Fibroblast of lung (primary cell): ENCODE measurements at regions not wholly inside any gene's neighbourhood (a gene's known extent, or its start where the extent isn't known, plus 50 kb on each side); places are given as distances from the start of the nearest gene placed in this dataset.
A peak's percentile ranks its signal among the peaks of the same experiment; 100 is the strongest.

Experiments
- DNase-seq, 2 donors: peaks; one replicate each; pipeline versions ENCODE4 v3.0.0 to v3.0.0-alpha.2; 2010; ENCODE audit warnings: low read depth in 2 of 2
- H2AFZ ChIP-seq: 2 replicates; pipeline ENCODE4 v1.5.1; 2012; ENCODE audit warnings: low read length, control low read depth, inconsistent platforms
- H3K27ac ChIP-seq: 2 replicates; pipeline ENCODE4 v1.5.1; 2011; ENCODE audit warnings: low read length, control low read depth; ENCODE audit not compliant: insufficient read depth
- H3K27me3 ChIP-seq: 2 replicates; pipeline ENCODE4 v1.5.1; 2011; ENCODE audit warnings: mild to moderate bottlenecking, low read length; ENCODE audit not compliant: control insufficient read depth, insufficient read depth
- H3K36me3 ChIP-seq: 2 replicates; pipeline ENCODE4 v1.5.1; 2011; ENCODE audit warnings: low read length; ENCODE audit not compliant: control insufficient read depth, insufficient read depth
- H3K4me1 ChIP-seq: 2 replicates; pipeline ENCODE4 v1.5.1; 2011; ENCODE audit warnings: low read length; ENCODE audit not compliant: control insufficient read depth, insufficient read depth; ENCODE audit errors: extremely low read depth
- H3K4me2 ChIP-seq: 2 replicates; pipeline ENCODE4 v1.5.1; 2011; ENCODE audit warnings: low read length, control low read depth; ENCODE audit not compliant: insufficient read depth; ENCODE audit errors: extremely low read depth
- H3K4me3 ChIP-seq, 4 experiments: fragments of 200-600 bp in 1 of 4; sonication (generic) in 1 of 4; replicated peaks in 1 of 4; 2 replicates each; pipeline ENCODE4 v1.5.1; 2011 to 2016; ENCODE audit warnings: low read length in 4 of 4, low read depth in 3 of 4, mild to moderate bottlenecking in 3 of 4, control low read depth in 2 of 4, inconsistent platforms in 1 of 4, mixed read lengths in 1 of 4; ENCODE audit not compliant: insufficient read depth in 1 of 4; ENCODE audit errors: control extremely low read depth in 1 of 4
- H3K79me2 ChIP-seq: 2 replicates; pipeline ENCODE4 v1.5.1; 2012; ENCODE audit warnings: mild to moderate bottlenecking, low read length, inconsistent platforms; ENCODE audit not compliant: control insufficient read depth, insufficient read depth
- H3K9ac ChIP-seq: 2 replicates; pipeline ENCODE4 v1.5.1; 2011; ENCODE audit warnings: mild to moderate bottlenecking, low read length, control low read depth; ENCODE audit not compliant: insufficient read depth
- H3K9me3 ChIP-seq: 2 replicates; pipeline ENCODE4 v1.5.1; 2012; ENCODE audit warnings: low read depth, low read length; ENCODE audit not compliant: control insufficient read depth, insufficient read depth
- H4K20me1 ChIP-seq: 2 replicates; pipeline ENCODE4 v1.5.1; 2011; ENCODE audit warnings: low read length; ENCODE audit not compliant: control insufficient read depth, insufficient read depth; ENCODE audit errors: extremely low read depth
- EZH2 ChIP-seq: IDR thresholded peaks from 2 replicates; pipeline ENCODE4 v1.5.1; 2012; ENCODE audit warnings: low read length, control low read depth, mild to moderate bottlenecking; ENCODE audit errors: missing control alignments
- TF ChIP-seq, protein P1 (sequence below), 2 donors: IDR thresholded peaks in 1 of 2; conservative IDR thresholded peaks in 1 of 2; 1 replicate in 1 of 2; 2 replicates in 1 of 2; pipeline ENCODE4 v1.5.1; 2011 to 2012; ENCODE audit warnings: low read length in 2 of 2, control low read depth in 1 of 2, inconsistent platforms in 1 of 2, low read depth in 1 of 2, mild to moderate bottlenecking in 1 of 2

GRCh38 chrX:50973199-50973598 lies 62.7 kb downstream of the BMP15 start:
- Histone ChIP-seq H3K27ac (no peak overlapping the region), H3K79me2 (no peaks in the 10 kb centered on the region), H2AFZ (no peak overlapping the region), H3K9ac (no peak overlapping the region), H3K27me3 (no peaks in the 10 kb centered on the region), H4K20me1 (no peaks in the 10 kb centered on the region), H3K4me2 (no peak overlapping the region), H3K4me1 (no peaks in the 10 kb centered on the region), H3K36me3 (no peaks in the 10 kb centered on the region), H3K4me3 (no peak overlapping the region), H3K9me3 (no peaks in the 10 kb centered on the region)
- TF ChIP-seq EZH2: no peak
- TF ChIP-seq, protein P1, sequence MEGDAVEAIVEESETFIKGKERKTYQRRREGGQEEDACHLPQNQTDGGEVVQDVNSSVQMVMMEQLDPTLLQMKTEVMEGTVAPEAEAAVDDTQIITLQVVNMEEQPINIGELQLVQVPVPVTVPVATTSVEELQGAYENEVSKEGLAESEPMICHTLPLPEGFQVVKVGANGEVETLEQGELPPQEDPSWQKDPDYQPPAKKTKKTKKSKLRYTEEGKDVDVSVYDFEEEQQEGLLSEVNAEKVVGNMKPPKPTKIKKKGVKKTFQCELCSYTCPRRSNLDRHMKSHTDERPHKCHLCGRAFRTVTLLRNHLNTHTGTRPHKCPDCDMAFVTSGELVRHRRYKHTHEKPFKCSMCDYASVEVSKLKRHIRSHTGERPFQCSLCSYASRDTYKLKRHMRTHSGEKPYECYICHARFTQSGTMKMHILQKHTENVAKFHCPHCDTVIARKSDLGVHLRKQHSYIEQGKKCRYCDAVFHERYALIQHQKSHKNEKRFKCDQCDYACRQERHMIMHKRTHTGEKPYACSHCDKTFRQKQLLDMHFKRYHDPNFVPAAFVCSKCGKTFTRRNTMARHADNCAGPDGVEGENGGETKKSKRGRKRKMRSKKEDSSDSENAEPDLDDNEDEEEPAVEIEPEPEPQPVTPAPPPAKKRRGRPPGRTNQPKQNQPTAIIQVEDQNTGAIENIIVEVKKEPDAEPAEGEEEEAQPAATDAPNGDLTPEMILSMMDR (conservative IDR thresholded peaks at IDR 0.05 in 1 of 2, IDR thresholded peaks at IDR 0.05 in 1 of 2; ENCODE audit: low read depth in 1 of 2, low read length in 2 of 2): no peak
- DNase-seq: no peak

GRCh38 chrX:50978920-50979682 lies 68.6 kb downstream of the BMP15 start:
- peak in 1 of 2 donors; percentile 4 for DNase-seq
- no peak for TF ChIP-seq EZH2
- TF ChIP-seq, protein P1 (conservative IDR thresholded peaks at IDR 0.05 in 1 of 2, IDR thresholded peaks at IDR 0.05 in 1 of 2; ENCODE audit: low read depth in 1 of 2, low read length in 2 of 2): no peak

GRCh38 chrX:50980251-50980650 lies 69.7 kb downstream of the BMP15 start:
- Histone ChIP-seq H3K27me3 (no peaks in the 10 kb centered on the region), H3K27ac (no peak overlapping the region), H3K4me1 (no peaks in the 10 kb centered on the region), H3K4me3 (no peak overlapping the region), H3K79me2 (no peaks in the 10 kb centered on the region), H4K20me1 (no peaks in the 10 kb centered on the region), H3K9me3 (no peaks in the 10 kb centered on the region), H3K36me3 (no peaks in the 10 kb centered on the region), H3K4me2 (no peak overlapping the region), H3K9ac (no peak overlapping the region), H2AFZ (no peak overlapping the region)
- TF ChIP-seq, protein P1 (conservative IDR thresholded peaks at IDR 0.05 in 1 of 2, IDR thresholded peaks at IDR 0.05 in 1 of 2; ENCODE audit: low read depth in 1 of 2, low read length in 2 of 2): no peak
- TF ChIP-seq EZH2: no peak
- no peak for DNase-seq

More at GRCh38 chrX:50978920-50979682, 68.6 kb downstream of the BMP15 start:
- Histone ChIP-seq H3K79me2 (no peaks in the 10 kb centered on the region), H4K20me1 (no peaks in the 10 kb centered on the region), H3K9ac (no peak overlapping the region), H3K4me2 (no peak overlapping the region), H3K4me3 (no peak overlapping the region), H3K4me1 (no peaks in the 10 kb centered on the region), H3K27me3 (no peaks in the 10 kb centered on the region), H3K27ac (no peak overlapping the region), H3K9me3 (no peaks in the 10 kb centered on the region), H2AFZ (no peak overlapping the region), H3K36me3 (no peaks in the 10 kb centered on the region)
